ENCODE measurements at regions not wholly inside any gene's neighbourhood (a gene's known extent, or its start where the extent isn't known, plus 50 kb on each side); places are given as distances from the start of the nearest gene placed in this dataset.

DNA sequence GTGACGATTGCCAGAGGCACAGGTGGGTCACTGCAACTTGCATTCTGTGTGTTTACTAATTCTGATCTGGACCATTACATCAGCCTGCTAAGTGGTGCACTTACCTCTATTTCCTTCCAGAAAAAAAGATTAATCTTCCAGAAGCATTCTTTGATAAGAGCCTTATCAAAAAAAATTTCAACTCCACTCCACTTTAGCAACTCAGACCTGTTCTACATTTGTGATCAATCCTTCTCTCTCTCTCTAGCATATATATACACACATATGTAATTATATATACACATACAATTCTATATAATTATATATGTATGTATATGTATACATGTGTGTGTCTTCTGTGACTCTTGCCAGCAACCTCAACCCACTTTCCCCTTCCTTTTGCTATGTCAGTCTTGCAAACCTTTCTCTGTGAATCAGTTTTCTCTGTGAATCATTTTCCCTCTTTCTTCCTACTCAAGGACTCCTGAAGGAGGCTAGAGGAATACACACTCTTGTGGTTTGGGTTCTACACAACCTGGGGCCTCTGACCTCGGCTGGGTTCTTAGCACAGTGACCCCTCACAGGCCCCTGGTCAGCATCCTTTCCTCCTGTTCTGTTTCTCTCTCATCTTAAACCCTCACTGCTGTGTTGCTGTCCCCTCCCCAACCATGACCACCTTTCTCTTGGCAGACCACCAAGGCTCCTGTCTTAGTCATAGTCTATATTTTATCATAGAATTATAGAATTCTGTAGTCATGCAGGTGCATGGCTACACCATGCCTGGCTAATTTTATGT, 130.4 kb upstream of the PELI1 start:
- TF ChIP-seq FOXP2 (optimal IDR thresholded peaks at IDR 0.05; ENCODE audit: borderline replicate concordance, extremely low read depth, extremely low read length, insufficient read depth) (no peak), TAF1 (IDR thresholded peaks at IDR 0.05; ENCODE audit: borderline replicate concordance, insufficient read depth, low read length) (no peak), POLR2AphosphoS5 (IDR thresholded peaks at IDR 0.05; ENCODE audit: low read depth, low read length) (no peak), SIN3A (IDR thresholded peaks at IDR 0.05; ENCODE audit: borderline replicate concordance, insufficient read depth, low read length) (no peak)
- TF ChIP-seq, protein P1, sequence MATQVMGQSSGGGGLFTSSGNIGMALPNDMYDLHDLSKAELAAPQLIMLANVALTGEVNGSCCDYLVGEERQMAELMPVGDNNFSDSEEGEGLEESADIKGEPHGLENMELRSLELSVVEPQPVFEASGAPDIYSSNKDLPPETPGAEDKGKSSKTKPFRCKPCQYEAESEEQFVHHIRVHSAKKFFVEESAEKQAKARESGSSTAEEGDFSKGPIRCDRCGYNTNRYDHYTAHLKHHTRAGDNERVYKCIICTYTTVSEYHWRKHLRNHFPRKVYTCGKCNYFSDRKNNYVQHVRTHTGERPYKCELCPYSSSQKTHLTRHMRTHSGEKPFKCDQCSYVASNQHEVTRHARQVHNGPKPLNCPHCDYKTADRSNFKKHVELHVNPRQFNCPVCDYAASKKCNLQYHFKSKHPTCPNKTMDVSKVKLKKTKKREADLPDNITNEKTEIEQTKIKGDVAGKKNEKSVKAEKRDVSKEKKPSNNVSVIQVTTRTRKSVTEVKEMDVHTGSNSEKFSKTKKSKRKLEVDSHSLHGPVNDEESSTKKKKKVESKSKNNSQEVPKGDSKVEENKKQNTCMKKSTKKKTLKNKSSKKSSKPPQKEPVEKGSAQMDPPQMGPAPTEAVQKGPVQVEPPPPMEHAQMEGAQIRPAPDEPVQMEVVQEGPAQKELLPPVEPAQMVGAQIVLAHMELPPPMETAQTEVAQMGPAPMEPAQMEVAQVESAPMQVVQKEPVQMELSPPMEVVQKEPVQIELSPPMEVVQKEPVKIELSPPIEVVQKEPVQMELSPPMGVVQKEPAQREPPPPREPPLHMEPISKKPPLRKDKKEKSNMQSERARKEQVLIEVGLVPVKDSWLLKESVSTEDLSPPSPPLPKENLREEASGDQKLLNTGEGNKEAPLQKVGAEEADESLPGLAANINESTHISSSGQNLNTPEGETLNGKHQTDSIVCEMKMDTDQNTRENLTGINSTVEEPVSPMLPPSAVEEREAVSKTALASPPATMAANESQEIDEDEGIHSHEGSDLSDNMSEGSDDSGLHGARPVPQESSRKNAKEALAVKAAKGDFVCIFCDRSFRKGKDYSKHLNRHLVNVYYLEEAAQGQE (IDR thresholded peaks at IDR 0.05; ENCODE audit: insufficient read depth in 1 of 2, low read depth in 2 of 2, low read length in 2 of 2), result no peak

- TF ChIP-seq POLR2AphosphoS5 (IDR thresholded peaks at IDR 0.05; ENCODE audit: low read depth, low read length) (no peak), SIN3A (IDR thresholded peaks at IDR 0.05; ENCODE audit: borderline replicate concordance, insufficient read depth, low read length) (no peak), TAF1 (IDR thresholded peaks at IDR 0.05; ENCODE audit: borderline replicate concordance, insufficient read depth, low read length) (no peak), FOXP2 (optimal IDR thresholded peaks at IDR 0.05; ENCODE audit: borderline replicate concordance, extremely low read depth, extremely low read length, insufficient read depth) (no peak)
- TF ChIP-seq, protein P1 (IDR thresholded peaks at IDR 0.05; ENCODE audit: insufficient read depth in 1 of 2, low read depth in 2 of 2, low read length in 2 of 2), result no peak
These were observed 130.9 kb upstream of the PELI1 start for GRCh38 chr2:64275174-64275466.

DNA sequence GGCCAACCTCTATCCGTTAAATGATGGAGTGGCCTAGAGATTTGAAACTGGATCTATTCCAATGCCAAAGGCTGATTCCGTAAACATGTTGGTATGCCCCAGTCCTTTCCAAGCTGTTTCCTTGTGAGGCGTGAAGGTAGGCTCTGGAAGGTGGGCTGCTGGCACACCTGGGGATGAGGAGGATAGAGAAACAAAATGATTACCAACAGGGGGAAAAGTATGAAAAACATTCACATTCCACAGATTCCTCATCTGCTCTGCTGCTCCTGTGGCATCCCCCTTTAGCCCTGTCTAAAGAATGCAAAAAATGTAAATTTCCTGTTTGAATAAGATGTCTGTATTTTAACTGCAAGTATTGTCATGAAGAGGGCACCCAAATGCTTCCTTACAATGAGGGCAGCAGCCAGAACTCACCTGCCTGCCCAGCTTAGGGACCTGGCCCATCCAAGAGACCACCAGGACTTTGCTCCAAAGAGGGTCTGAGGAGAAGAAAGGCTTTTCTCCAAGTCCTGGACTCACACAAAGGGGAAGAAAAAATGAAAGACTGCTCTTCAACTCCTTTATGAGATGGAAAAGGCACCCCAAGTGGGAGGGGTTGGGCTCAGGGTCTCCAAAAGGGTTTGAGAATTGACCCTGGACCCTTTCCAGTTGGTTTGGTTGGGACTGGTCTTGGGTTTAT, 132.3 kb upstream of the PELI1 start:
- TF ChIP-seq SIN3A (IDR thresholded peaks at IDR 0.05; ENCODE audit: borderline replicate concordance, insufficient read depth, low read length), result no peak
- no peak for TF ChIP-seq FOXP2 (optimal IDR thresholded peaks at IDR 0.05; ENCODE audit: borderline replicate concordance, extremely low read depth, extremely low read length, insufficient read depth)
- TF ChIP-seq, protein P1 (IDR thresholded peaks at IDR 0.05; ENCODE audit: insufficient read depth in 1 of 2, low read depth in 2 of 2, low read length in 2 of 2), result no peak
- no peak for TF ChIP-seq POLR2AphosphoS5 (IDR thresholded peaks at IDR 0.05; ENCODE audit: low read depth, low read length)
- TF ChIP-seq TAF1 (IDR thresholded peaks at IDR 0.05; ENCODE audit: borderline replicate concordance, insufficient read depth, low read length), result no peak

DNA sequence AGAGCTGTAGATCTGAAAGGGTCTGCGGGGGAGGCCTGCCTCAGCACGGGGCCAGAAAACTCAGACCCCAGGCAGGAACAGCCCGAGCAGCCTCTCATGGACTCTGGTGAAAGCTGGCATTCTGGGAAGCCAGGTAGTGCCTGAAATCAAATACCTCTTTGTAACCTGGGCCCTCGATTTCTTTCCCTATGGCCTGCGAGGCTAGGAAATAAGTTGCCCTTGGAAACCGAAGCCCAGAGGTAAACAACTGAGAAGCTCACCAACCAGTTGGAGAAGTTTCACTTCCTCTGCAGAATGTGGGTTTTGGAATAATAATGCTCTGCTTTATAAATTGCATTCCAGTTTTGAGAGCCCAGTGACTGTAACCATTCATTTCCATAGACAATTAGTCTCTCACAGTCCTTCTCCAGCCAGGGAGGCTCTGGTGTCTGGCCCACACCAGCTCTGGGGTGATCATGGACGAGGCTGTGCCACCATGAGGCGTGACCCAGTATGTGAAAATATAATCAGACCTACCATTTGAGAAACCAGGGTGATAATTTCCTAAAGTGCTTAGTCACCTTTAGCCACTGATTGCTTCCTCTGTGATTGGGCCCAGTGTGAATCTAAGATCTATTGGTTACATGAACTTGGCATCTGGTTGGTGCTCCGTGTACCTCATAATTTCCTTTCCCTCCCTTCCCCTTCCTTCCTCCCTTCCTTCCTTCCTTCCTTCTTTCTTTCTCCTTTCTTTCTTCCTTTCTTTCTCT, 133.1 kb upstream of the PELI1 start:
- TF ChIP-seq FOXP2 (optimal IDR thresholded peaks at IDR 0.05; ENCODE audit: borderline replicate concordance, extremely low read depth, extremely low read length, insufficient read depth), result no peak
- no peak for TF ChIP-seq POLR2AphosphoS5 (IDR thresholded peaks at IDR 0.05; ENCODE audit: low read depth, low read length)
- TF ChIP-seq TAF1 (IDR thresholded peaks at IDR 0.05; ENCODE audit: borderline replicate concordance, insufficient read depth, low read length), result no peak
- TF ChIP-seq, protein P1 (IDR thresholded peaks at IDR 0.05; ENCODE audit: insufficient read depth in 1 of 2, low read depth in 2 of 2, low read length in 2 of 2), result no peak
- no peak for TF ChIP-seq SIN3A (IDR thresholded peaks at IDR 0.05; ENCODE audit: borderline replicate concordance, insufficient read depth, low read length)

Data from PFSK-1 (cell line).